PC-9 (cell line): ENCODE measurements at regions not wholly inside any gene's neighbourhood (a gene's known extent, or its start where the extent isn't known, plus 50 kb on each side); places are given as distances from the start of the nearest gene placed in this dataset.
A peak's percentile ranks its signal among the peaks of the same experiment; 100 is the strongest.

Source experiments
- BruUV-seq: library from RNA; stranded (reverse); fragments of 400-500 nt; replicated peaks from 2 replicates; lab custom pipeline; 2021; lab: Mats Ljungman, UMichigan
- CTCF ChIA-PET: fragments of 300-600 bp; sonication (Branson Sonifier 250); formaldehyde crosslinking; loops from one replicate; lab custom pipeline; 2022; ENCODE audit warnings: antibody characterized with exemption; lab: Charles Lee
- POLR2A ChIA-PET: fragments of 300-600 bp; sonication (Branson Sonifier 250); formaldehyde crosslinking; loops from one replicate; lab custom pipeline; 2022; ENCODE audit warnings: antibody characterized with exemption; ENCODE audit not compliant: unreplicated experiment; lab: Charles Lee
- DNase-seq, 2 experiments: peaks; one replicate each; pipeline versions ENCODE4 v3.0.0 to v3.0.0-alpha.2; 2015 to 2022; ENCODE audit warnings: mixed read lengths in 1 of 2
- H2AFZ ChIP-seq: fragments of 200-600 bp; sonication (generic); 2 replicates; pipeline ENCODE4 v1.8.1; 2017; ENCODE audit warnings: antibody characterized with exemption
- H3F3A ChIP-seq: fragments of 200-600 bp; sonication (generic); 2 replicates; pipeline ENCODE4 v1.8.1; 2017; ENCODE audit warnings: antibody characterized with exemption, mild to moderate bottlenecking, low read depth; ENCODE audit not compliant: insufficient read depth
- H3K27ac ChIP-seq: fragments of 200-600 bp; sonication (generic); 2 replicates; pipeline ENCODE4 v1.6.1; 2016; ENCODE audit warnings: mixed run types
- H3K27me3 ChIP-seq: fragments of 200-600 bp; sonication (generic); 2 replicates; pipeline ENCODE4 v1.6.1; 2016; ENCODE audit warnings: low read depth, mixed run types; ENCODE audit not compliant: insufficient read depth
- H3K36me3 ChIP-seq: fragments of 200-600 bp; sonication (generic); 2 replicates; pipeline ENCODE4 v1.6.1; 2016; ENCODE audit warnings: low read depth, mixed run types
- H3K4me1 ChIP-seq: fragments of 200-600 bp; sonication (generic); replicated peaks from 2 replicates; pipeline ENCODE4 v1.6.1; 2016; ENCODE audit warnings: mixed run types; ENCODE audit not compliant: insufficient read depth
- H3K4me2 ChIP-seq: fragments of 200-600 bp; sonication (generic); 2 replicates; pipeline ENCODE4 v1.6.1; 2017; ENCODE audit warnings: mixed run types
- H3K4me3 ChIP-seq: fragments of 200-600 bp; sonication (generic); 2 replicates; pipeline ENCODE4 v1.6.1; 2016; ENCODE audit warnings: mixed run types
- H3K79me2 ChIP-seq: fragments of 200-600 bp; sonication (generic); 2 replicates; pipeline ENCODE4 v1.6.1; 2017; ENCODE audit warnings: low read depth, mixed run types
- H3K9me2 ChIP-seq: fragments of 200-600 bp; sonication (generic); 2 replicates; pipeline ENCODE4 v1.8.1; 2017; ENCODE audit warnings: mild to moderate bottlenecking; ENCODE audit not compliant: insufficient read depth
- H3K9me3 ChIP-seq: fragments of 200-600 bp; sonication (generic); 2 replicates; pipeline ENCODE4 v1.8.1; 2016; ENCODE audit warnings: low read depth; ENCODE audit not compliant: insufficient read depth
- H4K20me1 ChIP-seq: fragments of 200-600 bp; sonication (generic); 2 replicates; pipeline ENCODE4 v1.8.1; 2017; ENCODE audit not compliant: insufficient read depth
- CTCF ChIP-seq: fragments of 200-600 bp; sonication (generic); conservative IDR thresholded peaks from 2 replicates; pipeline ENCODE4 v1.6.1; 2017; ENCODE audit warnings: mixed run types, antibody characterized with exemption, mild to moderate bottlenecking, moderate library complexity
- EZH2 ChIP-seq: fragments of 200-600 bp; sonication (generic); IDR thresholded peaks from 2 replicates; pipeline ENCODE4 v1.8.0; 2017; ENCODE audit warnings: antibody characterized with exemption, low read depth
- intact Hi-C: fragments of 100-400 bp; cut with micrococcal nuclease; formaldehyde crosslinking; loops from one replicate; pipeline ENCODE4 v1.10.0; 2022; ENCODE audit not compliant: unreplicated experiment

- H3K27me3 ChIP-seq = no peaks in the 10 kb centered on the region
- H3K27ac ChIP-seq = no peak overlapping the region
- no peak overlapping the region for H3K4me3 ChIP-seq
- H3K9me3 ChIP-seq = no peaks in the 10 kb centered on the region; the same call in 1 of the 2 replicates
- no peaks in the 10 kb centered on the region for H3K9me2 ChIP-seq
- 0 out of 2 replicates have a peak overlapping the region, but pooled peaks have one; percentile 61 for H2AFZ ChIP-seq
- no peaks in the 10 kb centered on the region for H3K4me1 ChIP-seq
- TF ChIP-seq EZH2 (no peak), CTCF (no peak)
- ChIA-PET CTCF (no interaction called here), POLR2A (no interaction called here)
- H3F3A ChIP-seq = no peaks in the 10 kb centered on the region
- intact Hi-C loops = no loop called here
- no peak for DNase-seq
- no peaks in the 10 kb centered on the region for H3K36me3 ChIP-seq
- no peaks in the 10 kb centered on the region for H3K79me2 ChIP-seq
- no TSS peak for BruUV-seq
- no peaks in the 10 kb centered on the region for H4K20me1 ChIP-seq
- no peak overlapping the region for H3K4me2 ChIP-seq
These were observed 192.1 kb upstream of the RGMB start for GRCh38 chr5:98581112-98581997.

GRCh38 chr5:98583586-98583985 lies 189.9 kb upstream of the RGMB start:
- Histone ChIP-seq H3K36me3 (no peaks in the 10 kb centered on the region), H3K79me2 (no peaks in the 10 kb centered on the region), H2AFZ (no peak overlapping the region), H3K9me2 (no peaks in the 10 kb centered on the region), H3K27ac (no peak overlapping the region), H3K9me3 (no peaks in the 10 kb centered on the region; the same call in 1 of the 2 replicates), H3K4me2 (no peak overlapping the region), H3K4me1 (no peaks in the 10 kb centered on the region), H3K27me3 (no peaks in the 10 kb centered on the region), H4K20me1 (no peaks in the 10 kb centered on the region), H3F3A (no peaks in the 10 kb centered on the region), H3K4me3 (no peak overlapping the region)
- TF ChIP-seq EZH2 (no peak), CTCF (no peak)
- intact Hi-C loops = no loop called here
- ChIA-PET POLR2A (no interaction called here), CTCF (no interaction called here)
- no TSS peak for BruUV-seq
- DNase-seq = no peak

DNA sequence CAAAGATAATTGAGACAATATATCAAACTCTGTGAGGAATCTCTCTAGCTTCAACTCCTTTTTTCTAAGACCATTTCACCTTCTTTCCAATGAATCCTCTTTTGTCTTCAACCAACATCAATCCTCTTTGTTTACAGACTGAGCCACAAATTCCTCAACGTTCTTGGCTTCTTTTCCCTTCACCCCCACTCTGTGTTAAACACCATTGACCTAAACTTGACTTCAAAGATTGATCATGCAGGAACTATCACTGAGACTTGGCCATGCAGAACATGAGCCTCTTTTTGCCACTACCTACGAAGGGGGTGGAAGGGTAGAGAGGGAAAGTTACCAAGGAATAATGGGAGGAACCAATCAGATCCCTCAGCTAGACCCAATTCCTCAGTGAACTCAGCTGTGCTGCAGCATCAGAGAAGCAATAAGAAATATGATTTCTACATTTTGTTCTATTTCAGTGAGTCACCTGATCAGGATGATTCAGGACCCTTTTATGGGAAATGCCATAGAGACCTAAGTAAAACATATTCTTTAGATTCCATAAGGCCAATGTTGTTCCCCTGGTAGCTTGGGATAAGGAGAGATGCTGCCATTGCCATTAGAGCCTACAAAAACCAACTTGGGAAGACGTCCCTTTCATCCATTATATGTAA lies 187.7 kb upstream of the RGMB start:
- H2AFZ ChIP-seq = no peak overlapping the region
- ChIA-PET CTCF (no interaction called here), POLR2A (no interaction called here)
- H3K4me3 ChIP-seq = no peak overlapping the region
- H3K79me2 ChIP-seq = no peaks in the 10 kb centered on the region
- H3K4me2 ChIP-seq = no peak overlapping the region
- intact Hi-C loops = no loop called here
- no peaks in the 10 kb centered on the region for H3K4me1 ChIP-seq
- TF ChIP-seq EZH2 = no peak
- no peak for TF ChIP-seq CTCF
- H3K9me2 ChIP-seq = no peaks in the 10 kb centered on the region
- no peaks in the 10 kb centered on the region for H3K36me3 ChIP-seq
- no peak for DNase-seq
- H3K9me3 ChIP-seq = no peaks in the 10 kb centered on the region; the same call in 1 of the 2 replicates
- no peaks in the 10 kb centered on the region for H3F3A ChIP-seq
- no peak overlapping the region for H3K27ac ChIP-seq
- no TSS peak for BruUV-seq
- no peaks in the 10 kb centered on the region for H4K20me1 ChIP-seq
- H3K27me3 ChIP-seq = no peaks in the 10 kb centered on the region
